H1 (cell line): ENCODE measurements at regions not wholly inside any gene's neighbourhood (a gene's known extent, or its start where the extent isn't known, plus 50 kb on each side); places are given as distances from the start of the nearest gene placed in this dataset.

Source experiments
- BACH1 ChIP-seq: IDR thresholded peaks from 2 replicates; pipeline ENCODE4 v1.6.1; 2012; ENCODE audit warnings: low read length, improper control_type of control experiment
- BRCA1 ChIP-seq: IDR thresholded peaks from 2 replicates; pipeline ENCODE4 v1.6.1; 2012; ENCODE audit warnings: low read depth, low read length, improper control_type of control experiment
- HDAC2 ChIP-seq, 2 experiments: fragments of 300-600 bp in 1 of 2; sonication (generic) in 1 of 2; IDR thresholded peaks; 2 replicates each; pipeline ENCODE4 v1.6.1; 2011 to 2012; ENCODE audit warnings: low read depth in 2 of 2, low read length in 2 of 2, mild to moderate bottlenecking in 2 of 2, moderate library complexity in 2 of 2, borderline replicate concordance in 1 of 2, inconsistent platforms in 1 of 2
- SIX5 ChIP-seq: IDR thresholded peaks from 2 replicates; pipeline ENCODE4 v1.6.1; 2011; ENCODE audit warnings: mild to moderate bottlenecking, low read depth, low read length

DNA sequence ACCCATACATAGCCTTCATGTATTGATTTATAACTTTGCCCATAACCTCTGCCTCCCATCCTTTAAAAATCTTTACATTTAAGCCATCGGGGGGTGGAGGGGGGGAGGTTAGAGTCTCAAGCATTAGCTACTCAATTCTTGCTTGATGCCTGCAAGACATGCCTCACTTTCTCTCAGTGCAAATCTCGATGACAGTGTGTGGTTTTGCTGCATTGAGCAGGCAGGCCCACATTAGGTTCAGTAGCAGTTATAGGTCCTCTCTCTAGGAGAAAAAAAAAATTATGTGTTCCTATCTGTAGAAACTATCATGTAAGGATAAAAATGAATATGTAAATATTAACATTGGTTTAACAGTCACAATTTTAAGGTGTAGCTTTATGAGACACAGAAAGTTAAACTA is 314.0 kb upstream of the ANO3 start (continued):
- TF ChIP-seq BACH1 (no peak), SIX5 (no peak), HDAC2 (IDR thresholded peaks at IDR 0.05; ENCODE audit: borderline replicate concordance in 1 of 2, low read depth in 2 of 2, low read length in 2 of 2) (no peak), BRCA1 (no peak)
